Parathyroid adenoma (tissue), 2 donors: ENCODE measurements at regions not wholly inside any gene's neighbourhood (a gene's known extent, or its start where the extent isn't known, plus 50 kb on each side); places are given as distances from the start of the nearest gene placed in this dataset.

Source experiments
- H2AFZ ChIP-seq: fragments of 300-600 bp; sonication (generic); one replicate; pipeline ENCODE4 v1.7.0; 2017; ENCODE audit warnings: antibody characterized with exemption, mild to moderate bottlenecking
- H3K27ac ChIP-seq: fragments of 300-600 bp; sonication (generic); one replicate; pipeline ENCODE4 v1.7.0; 2017
- H3K27me3 ChIP-seq: fragments of 300-600 bp; sonication (generic); one replicate; pipeline ENCODE4 v1.7.0; 2017; ENCODE audit warnings: low read length; ENCODE audit not compliant: control insufficient read depth, insufficient read depth
- H3K36me3 ChIP-seq: fragments of 300-600 bp; sonication (generic); one replicate; pipeline ENCODE4 v1.7.0; 2017; ENCODE audit warnings: low read length; ENCODE audit not compliant: control insufficient read depth, insufficient read depth
- H3K4me1 ChIP-seq: fragments of 300-600 bp; sonication (generic); one replicate; pipeline ENCODE4 v1.7.0; 2017; ENCODE audit warnings: control low read depth
- H3K4me2 ChIP-seq: fragments of 300-600 bp; sonication (generic); one replicate; pipeline ENCODE4 v1.7.0; 2017; ENCODE audit warnings: low read length
- H3K4me3 ChIP-seq: fragments of 300-600 bp; sonication (generic); one replicate; pipeline ENCODE4 v1.7.0; 2017; ENCODE audit warnings: low read depth, low read length
- H3K79me2 ChIP-seq: fragments of 300-600 bp; sonication (generic); one replicate; pipeline ENCODE4 v1.7.0; 2017; ENCODE audit warnings: control low read depth
- H3K9ac ChIP-seq: fragments of 300-600 bp; sonication (generic); one replicate; pipeline ENCODE4 v1.7.0; 2017; ENCODE audit warnings: mild to moderate bottlenecking
- H3K9me3 ChIP-seq: fragments of 300-600 bp; sonication (generic); one replicate; pipeline ENCODE4 v1.7.0; 2017; ENCODE audit warnings: low read length; ENCODE audit not compliant: control insufficient read depth
- CTCF ChIP-seq: fragments of 300-600 bp; sonication (generic); IDR thresholded peaks from one replicate; pipeline ENCODE4 v1.7.0; 2017; ENCODE audit warnings: antibody characterized with exemption, mild to moderate bottlenecking
- donor health status: primary hyperparathyroidism.

GRCh38 chr9:115941561-115942315 lies 211.9 kb upstream of the PAPPA start:
- no peak overlapping the region for H3K9ac ChIP-seq
- TF ChIP-seq CTCF = no peak

GRCh38 chr9:115943431-115944165 lies 210.0 kb upstream of the PAPPA start:
- H3K27me3 ChIP-seq = no peaks in the 10 kb centered on the region
- H3K4me3 ChIP-seq = no peak overlapping the region
- H3K36me3 ChIP-seq = no peaks in the 10 kb centered on the region
- H3K27ac ChIP-seq = peak overlapping the region; percentile 78
- H3K9me3 ChIP-seq = no peaks in the 10 kb centered on the region
- H2AFZ ChIP-seq = peak overlapping the region; percentile 48
- peaks cover 9% of the 10 kb centered on the region for H3K4me1 ChIP-seq
- H3K4me2 ChIP-seq = peak overlapping the region; percentile 51
- H3K79me2 ChIP-seq = no peaks in the 10 kb centered on the region
- no peak for TF ChIP-seq CTCF
- no peak overlapping the region for H3K9ac ChIP-seq

More at GRCh38 chr9:115941561-115942315, 211.9 kb upstream of the PAPPA start:
- H3K4me3 ChIP-seq = no peak overlapping the region
- no peak overlapping the region for H3K27ac ChIP-seq
- H2AFZ ChIP-seq = peak overlapping the region; percentile 50
- peaks cover 9% of the 10 kb centered on the region for H3K4me1 ChIP-seq
- H3K36me3 ChIP-seq = no peaks in the 10 kb centered on the region
- H3K9me3 ChIP-seq = no peaks in the 10 kb centered on the region
- H3K4me2 ChIP-seq = no peak overlapping the region
- H3K79me2 ChIP-seq = no peaks in the 10 kb centered on the region
- H3K27me3 ChIP-seq = no peaks in the 10 kb centered on the region

GRCh38 chr9:115944166-115944948 lies 209.2 kb upstream of the PAPPA start:
- peak overlapping the region; percentile 51 for H3K4me2 ChIP-seq
- peak overlapping the region; percentile 48 for H2AFZ ChIP-seq
- no peaks in the 10 kb centered on the region for H3K36me3 ChIP-seq
- no peak overlapping the region for H3K9ac ChIP-seq
- H3K4me3 ChIP-seq = no peak overlapping the region
- H3K27ac ChIP-seq = peak overlapping the region; percentile 78
- H3K9me3 ChIP-seq = no peaks in the 10 kb centered on the region
- no peaks in the 10 kb centered on the region for H3K79me2 ChIP-seq
- no peak for TF ChIP-seq CTCF
- H3K4me1 ChIP-seq = peaks cover 9% of the 10 kb centered on the region
- H3K27me3 ChIP-seq = no peaks in the 10 kb centered on the region

- H3K27ac ChIP-seq = peak overlapping the region; percentile 78
- H3K4me3 ChIP-seq = no peak overlapping the region
- H3K4me1 ChIP-seq = peaks cover 9% of the 10 kb centered on the region
- H3K27me3 ChIP-seq = no peaks in the 10 kb centered on the region
- H3K9ac ChIP-seq = no peak overlapping the region
- no peaks in the 10 kb centered on the region for H3K79me2 ChIP-seq
- no peaks in the 10 kb centered on the region for H3K9me3 ChIP-seq
- H2AFZ ChIP-seq = peak overlapping the region; percentile 22
- H3K36me3 ChIP-seq = no peaks in the 10 kb centered on the region
- peak overlapping the region; percentile 2 for H3K4me2 ChIP-seq
- TF ChIP-seq CTCF = no peak
Observed at GRCh38 chr9:115945009-115945431, 208.6 kb upstream of the PAPPA start.
